ENCODE measurements at regions not wholly inside any gene's neighbourhood (a gene's known extent, or its start where the extent isn't known, plus 50 kb on each side); places are given as distances from the start of the nearest gene placed in this dataset.

GRCh38 chr1:215005078-215005477 lies 77.5 kb upstream of the KCNK2 start:
- no peak for DNase-seq (ENCODE audit: low spot score)
- Histone ChIP-seq H3K27me3 (ENCODE audit: control insufficient read depth in 4 of 4, insufficient read depth in 4 of 4, low read length in 3 of 4) (no peaks in the 10 kb centered on the region), H3K4me1 (ENCODE audit: control insufficient read depth in 4 of 4, insufficient read depth in 4 of 4, low read length in 3 of 4) (no peaks in the 10 kb centered on the region), H3K36me3 (ENCODE audit: control insufficient read depth in 4 of 4, insufficient read depth in 3 of 4, low read depth in 1 of 4, low read length in 3 of 4) (no peaks in the 10 kb centered on the region), H3K9me3 (ENCODE audit: control insufficient read depth in 4 of 4, low read length in 3 of 4) (no peaks in the 10 kb centered on the region), H3K27ac (ENCODE audit: low read depth in 1 of 2, low read length in 2 of 2) (no peak overlapping the region), H3K4me3 (ENCODE audit: low read depth in 1 of 3, low read length in 3 of 3) (no peak overlapping the region), H3K9ac (ENCODE audit: low read depth in 1 of 2, low read length in 2 of 2) (no peak overlapping the region)
- WGBS = 61% methylated on average over 5 of the region's 5 CpGs
- TF ChIP-seq TAF1 (conservative IDR thresholded peaks at IDR 0.05) = no peak
- TF ChIP-seq EGR1 (IDR thresholded peaks at IDR 0.05; ENCODE audit: low read depth in 2 of 2) = no peak
- no peak for TF ChIP-seq REST (IDR thresholded peaks at IDR 0.05)
- no peak for TF ChIP-seq YY1 (IDR thresholded peaks at IDR 0.05)
- TF ChIP-seq SP1 (IDR thresholded peaks at IDR 0.05) = no peak
- TF ChIP-seq ZBTB33 (IDR thresholded peaks at IDR 0.05) = no peak
- TF ChIP-seq FOXA2 (IDR thresholded peaks at IDR 0.05) = no peak
- TF ChIP-seq HNF4A (conservative IDR thresholded peaks at IDR 0.05) = no peak
- no peak for TF ChIP-seq NR2F2 (IDR thresholded peaks at IDR 0.05)
- no peak for TF ChIP-seq HNF4G (IDR thresholded peaks at IDR 0.05)
- TF ChIP-seq JUND (IDR thresholded peaks at IDR 0.05) = no peak
- no peak for TF ChIP-seq FOXA1 (IDR thresholded peaks at IDR 0.05)

GRCh38 chr1:215005656-215006345 lies 76.7 kb upstream of the KCNK2 start:
- Histone ChIP-seq H3K4me3 (ENCODE audit: low read depth in 1 of 3, low read length in 3 of 3) (no peak overlapping the region), H3K27ac (ENCODE audit: low read depth in 1 of 2, low read length in 2 of 2) (no peak overlapping the region), H3K4me1 (ENCODE audit: control insufficient read depth in 4 of 4, insufficient read depth in 4 of 4, low read length in 3 of 4) (no peaks in the 10 kb centered on the region), H3K27me3 (ENCODE audit: control insufficient read depth in 4 of 4, insufficient read depth in 4 of 4, low read length in 3 of 4) (no peaks in the 10 kb centered on the region), H3K36me3 (ENCODE audit: control insufficient read depth in 4 of 4, insufficient read depth in 3 of 4, low read depth in 1 of 4, low read length in 3 of 4) (no peaks in the 10 kb centered on the region), H3K9ac (ENCODE audit: low read depth in 1 of 2, low read length in 2 of 2) (no peak overlapping the region), H3K9me3 (ENCODE audit: control insufficient read depth in 4 of 4, low read length in 3 of 4) (no peaks in the 10 kb centered on the region)
- WGBS = 75% methylated on average over 9 of the region's 9 CpGs
- DNase-seq (ENCODE audit: low spot score) = no peak
- TF ChIP-seq TAF1 (conservative IDR thresholded peaks at IDR 0.05) (no peak), JUND (IDR thresholded peaks at IDR 0.05) (no peak), NR2F2 (IDR thresholded peaks at IDR 0.05) (no peak), SP1 (IDR thresholded peaks at IDR 0.05) (no peak), EGR1 (IDR thresholded peaks at IDR 0.05; ENCODE audit: low read depth in 2 of 2) (no peak), REST (IDR thresholded peaks at IDR 0.05) (no peak), YY1 (IDR thresholded peaks at IDR 0.05) (no peak), RXRA (IDR thresholded peaks at IDR 0.05) (no peak), HNF4A (conservative IDR thresholded peaks at IDR 0.05) (no peak), FOXA1 (IDR thresholded peaks at IDR 0.05) (no peak), ZBTB33 (IDR thresholded peaks at IDR 0.05) (no peak), HNF4G (IDR thresholded peaks at IDR 0.05) (no peak), ATF3 (IDR thresholded peaks at IDR 0.05) (no peak), MAX (IDR thresholded peaks at IDR 0.05) (no peak), GABPA (IDR thresholded peaks at IDR 0.05 in 1 of 2, conservative IDR thresholded peaks at IDR 0.05 in 1 of 2) (no peak)

Measured in liver (tissue), 7 donors.